ENCODE measurements at regions not wholly inside any gene's neighbourhood (a gene's known extent, or its start where the extent isn't known, plus 50 kb on each side); places are given as distances from the start of the nearest gene placed in this dataset.
A peak's percentile ranks its signal among the peaks of the same experiment; 100 is the strongest.

DNA sequence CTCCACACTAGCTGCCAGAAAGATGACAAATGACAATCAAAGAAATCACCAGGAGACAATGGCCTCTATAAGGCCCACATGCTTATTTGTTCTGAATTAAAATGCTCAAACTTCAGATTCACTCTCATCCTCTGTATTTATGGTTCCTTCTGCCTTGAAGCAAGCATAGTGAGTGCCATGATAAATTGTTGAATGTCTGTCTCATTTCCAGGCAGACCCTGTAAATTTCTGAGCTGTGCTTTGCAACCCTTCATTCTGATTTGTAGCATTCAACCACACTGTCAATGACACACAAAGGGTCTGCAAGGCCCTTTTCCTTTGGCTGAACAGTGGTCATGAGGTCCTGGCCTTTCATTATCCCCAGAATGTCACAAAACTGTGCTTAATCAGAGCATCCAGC lies 506.6 kb upstream of the GHITM start:
- TF ChIP-seq, protein P1, sequence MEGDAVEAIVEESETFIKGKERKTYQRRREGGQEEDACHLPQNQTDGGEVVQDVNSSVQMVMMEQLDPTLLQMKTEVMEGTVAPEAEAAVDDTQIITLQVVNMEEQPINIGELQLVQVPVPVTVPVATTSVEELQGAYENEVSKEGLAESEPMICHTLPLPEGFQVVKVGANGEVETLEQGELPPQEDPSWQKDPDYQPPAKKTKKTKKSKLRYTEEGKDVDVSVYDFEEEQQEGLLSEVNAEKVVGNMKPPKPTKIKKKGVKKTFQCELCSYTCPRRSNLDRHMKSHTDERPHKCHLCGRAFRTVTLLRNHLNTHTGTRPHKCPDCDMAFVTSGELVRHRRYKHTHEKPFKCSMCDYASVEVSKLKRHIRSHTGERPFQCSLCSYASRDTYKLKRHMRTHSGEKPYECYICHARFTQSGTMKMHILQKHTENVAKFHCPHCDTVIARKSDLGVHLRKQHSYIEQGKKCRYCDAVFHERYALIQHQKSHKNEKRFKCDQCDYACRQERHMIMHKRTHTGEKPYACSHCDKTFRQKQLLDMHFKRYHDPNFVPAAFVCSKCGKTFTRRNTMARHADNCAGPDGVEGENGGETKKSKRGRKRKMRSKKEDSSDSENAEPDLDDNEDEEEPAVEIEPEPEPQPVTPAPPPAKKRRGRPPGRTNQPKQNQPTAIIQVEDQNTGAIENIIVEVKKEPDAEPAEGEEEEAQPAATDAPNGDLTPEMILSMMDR (IDR thresholded peaks at IDR 0.05; ENCODE audit: low read depth, low read length) = no peak
- H3K4me3 ChIP-seq (replicated peaks in 1 of 2; ENCODE audit: low read depth in 2 of 2, low read length in 2 of 2) = no peak overlapping the region
- no peak for DNase-seq (ENCODE audit: low read depth in 2 of 2)

DNA sequence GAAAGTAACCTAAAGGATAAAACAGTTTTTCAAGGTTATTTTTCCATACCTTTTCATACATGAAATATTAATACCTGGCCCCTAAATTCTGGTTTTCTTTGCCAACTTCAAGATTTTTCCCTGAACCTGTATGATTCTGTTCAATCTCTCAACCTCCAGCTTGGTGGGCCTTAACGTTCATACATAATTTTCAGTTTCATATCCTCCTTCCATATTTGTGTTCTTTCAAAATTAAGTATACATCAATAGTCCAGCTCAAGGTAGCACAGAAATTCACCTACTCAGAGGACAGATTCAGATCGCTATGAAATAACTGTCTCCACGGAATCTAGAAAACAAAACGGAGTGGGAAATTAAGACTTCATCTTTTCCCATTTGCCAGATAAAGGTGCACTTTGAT lies 505.8 kb upstream of the GHITM start:
- TF ChIP-seq, protein P1 (IDR thresholded peaks at IDR 0.05; ENCODE audit: low read depth, low read length) = no peak
- H3K4me3 ChIP-seq (replicated peaks in 1 of 2; ENCODE audit: low read depth in 2 of 2, low read length in 2 of 2) = no peak overlapping the region
- no peak for DNase-seq (ENCODE audit: low read depth in 2 of 2)

DNA sequence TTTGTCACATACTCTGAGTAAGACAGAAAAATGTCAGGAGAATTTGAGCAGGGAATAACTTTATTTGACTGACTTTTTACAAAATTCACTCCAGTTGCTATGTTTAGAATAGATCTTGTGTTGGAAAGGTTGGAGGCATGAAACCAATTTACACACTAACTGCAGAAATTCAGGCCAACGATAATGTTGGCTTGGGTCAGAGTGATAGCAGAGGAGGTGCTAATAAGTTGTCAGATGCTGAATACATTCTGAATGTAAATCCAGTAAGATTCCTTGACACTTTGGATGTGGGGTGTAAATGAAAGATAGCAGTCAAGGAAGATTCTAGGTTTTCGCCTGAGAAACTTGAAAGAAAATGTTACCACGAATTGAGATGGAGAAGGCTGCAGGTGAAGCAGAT lies 502.5 kb upstream of the GHITM start:
- TF ChIP-seq, protein P1 (IDR thresholded peaks at IDR 0.05; ENCODE audit: low read depth, low read length) = no peak
- DNase-seq (ENCODE audit: low read depth in 2 of 2) = no peak
- no peak overlapping the region for H3K4me3 ChIP-seq (replicated peaks in 1 of 2; ENCODE audit: low read depth in 2 of 2, low read length in 2 of 2)

DNA sequence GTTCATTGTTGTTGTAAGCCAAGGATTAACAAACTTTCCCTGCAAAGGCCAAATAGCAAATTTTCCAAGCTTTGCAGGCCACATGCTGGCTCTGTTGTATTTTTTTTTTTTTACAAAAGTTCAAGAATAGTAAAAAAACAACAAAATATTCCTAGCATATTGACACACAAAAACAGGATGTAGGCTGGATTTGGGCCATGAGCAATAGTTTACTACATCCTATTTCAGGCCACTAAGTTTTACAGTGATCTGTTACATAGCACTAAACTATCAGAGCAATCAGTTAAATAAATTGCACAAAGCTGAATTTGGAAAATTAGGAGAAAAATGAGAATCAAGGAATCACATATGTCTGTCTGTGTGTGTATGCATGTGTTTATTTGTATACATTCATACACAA lies 491.8 kb upstream of the GHITM start:
- TF ChIP-seq, protein P1 (IDR thresholded peaks at IDR 0.05; ENCODE audit: low read depth, low read length) = no peak
- peak; percentile 11 to 15 for DNase-seq (ENCODE audit: low read depth in 2 of 2)
- H3K4me3 ChIP-seq (replicated peaks in 1 of 2; ENCODE audit: low read depth in 2 of 2, low read length in 2 of 2) = no peak overlapping the region

DNA sequence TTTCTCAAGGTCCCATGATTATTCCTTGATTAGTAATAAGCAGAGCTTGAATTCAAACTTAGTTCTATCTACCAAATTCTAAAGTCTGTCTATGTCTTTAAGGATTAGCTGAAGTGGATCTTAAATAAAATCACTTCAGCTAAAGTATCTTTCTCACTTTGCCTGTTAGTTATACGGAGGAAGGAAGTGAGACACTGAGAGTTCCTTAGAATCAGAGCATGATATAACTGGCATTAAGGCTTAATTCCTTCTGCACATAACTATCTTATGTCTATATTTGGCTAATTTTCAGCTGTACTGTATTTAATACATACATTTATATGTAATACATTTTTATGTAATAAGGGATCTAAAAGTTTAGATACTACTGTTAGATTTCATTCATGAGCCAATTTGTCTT lies 491.1 kb upstream of the GHITM start:
- TF ChIP-seq, protein P1 (IDR thresholded peaks at IDR 0.05; ENCODE audit: low read depth, low read length) = no peak
- no peak for DNase-seq (ENCODE audit: low read depth in 2 of 2)
- H3K4me3 ChIP-seq (replicated peaks in 1 of 2; ENCODE audit: low read depth in 2 of 2, low read length in 2 of 2) = no peak overlapping the region

DNA sequence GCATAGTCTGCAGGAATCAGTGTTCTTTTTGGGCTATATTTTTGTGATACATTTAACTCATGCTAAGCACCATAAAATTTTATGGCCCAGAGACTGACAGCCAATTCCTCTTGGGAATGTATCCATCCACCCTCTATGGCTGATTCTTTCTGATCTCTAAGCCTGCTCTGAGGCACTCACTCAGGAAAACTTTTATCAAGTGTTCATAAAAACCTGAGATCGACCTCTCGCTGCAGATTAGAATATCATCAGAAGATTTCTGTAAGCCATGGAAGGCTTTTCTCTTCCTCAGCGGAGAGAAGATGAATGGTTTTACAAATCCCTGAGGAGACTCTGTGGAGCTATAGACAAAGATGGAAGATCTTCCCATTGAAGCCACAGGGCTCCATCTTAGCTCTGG lies 489.8 kb upstream of the GHITM start:
- DNase-seq (ENCODE audit: low read depth in 2 of 2) = no peak
- TF ChIP-seq, protein P1 (IDR thresholded peaks at IDR 0.05; ENCODE audit: low read depth, low read length) = no peak
- no peak overlapping the region for H3K4me3 ChIP-seq (replicated peaks in 1 of 2; ENCODE audit: low read depth in 2 of 2, low read length in 2 of 2)

DNA sequence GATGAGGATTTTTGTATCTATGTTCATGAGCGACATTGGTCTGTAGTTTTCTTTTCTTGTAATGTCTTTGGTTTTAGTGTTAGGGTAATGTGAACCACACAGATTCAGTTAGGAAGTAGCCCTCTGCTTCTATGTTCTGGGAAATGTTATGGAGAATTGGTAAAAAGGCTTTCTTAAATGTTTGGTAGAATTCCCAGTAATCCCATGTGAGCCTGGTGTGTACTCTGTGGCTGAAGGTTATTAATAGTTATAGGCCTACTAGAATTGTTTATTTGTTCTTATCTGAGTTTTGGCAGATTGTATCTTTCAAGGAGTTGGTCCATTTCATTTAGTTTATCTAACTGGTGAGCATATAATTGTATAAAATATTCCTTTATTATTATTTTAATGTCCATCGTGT lies 484.6 kb upstream of the GHITM start:
- H3K4me3 ChIP-seq (replicated peaks in 1 of 2; ENCODE audit: low read depth in 2 of 2, low read length in 2 of 2) = no peak overlapping the region
- TF ChIP-seq, protein P1 (IDR thresholded peaks at IDR 0.05; ENCODE audit: low read depth, low read length) = no peak
- no peak for DNase-seq (ENCODE audit: low read depth in 2 of 2)

Data from cardiac fibroblast (primary cell).